HUES48 (cell line): ENCODE measurements at regions not wholly inside any gene's neighbourhood (a gene's known extent, or its start where the extent isn't known, plus 50 kb on each side); places are given as distances from the start of the nearest gene placed in this dataset.

Experiments used
- H3K27ac ChIP-seq: one replicate; pipeline ENCODE4 v1.7.0; 2013; ENCODE audit warnings: low read depth, low read length, inconsistent platforms
- H3K27me3 ChIP-seq: 2 replicates; pipeline ENCODE4 v1.6.1; 2013; ENCODE audit warnings: mild to moderate bottlenecking, low read length; ENCODE audit not compliant: control insufficient read depth, insufficient read depth
- H3K36me3 ChIP-seq: 2 replicates; pipeline ENCODE4 v1.6.1; 2013; ENCODE audit warnings: low read length; ENCODE audit not compliant: control insufficient read depth, insufficient read depth
- H3K4me1 ChIP-seq: 2 replicates; pipeline ENCODE4 v1.6.1; 2013; ENCODE audit warnings: mild to moderate bottlenecking, low read length; ENCODE audit not compliant: control insufficient read depth, insufficient read depth
- H3K4me3 ChIP-seq: 2 replicates; pipeline ENCODE4 v1.5.1; 2013; ENCODE audit warnings: mild to moderate bottlenecking, low read depth, low read length
- H3K9ac ChIP-seq: 2 replicates; pipeline ENCODE4 v1.6.1; 2013; ENCODE audit warnings: mild to moderate bottlenecking, low read depth, low read length, moderate library complexity
- H3K9me3 ChIP-seq: 2 replicates; pipeline ENCODE4 v1.6.1; 2013; ENCODE audit warnings: low read length; ENCODE audit not compliant: control insufficient read depth, insufficient read depth

- Histone ChIP-seq H3K36me3 (no peaks in the 10 kb centered on the region), H3K27ac (no peak overlapping the region), H3K9ac (no peak overlapping the region), H3K4me1 (no peaks in the 10 kb centered on the region), H3K9me3 (no peaks in the 10 kb centered on the region), H3K27me3 (no peaks in the 10 kb centered on the region), H3K4me3 (no peak overlapping the region)
These were observed 184.5 kb downstream of the CCT6B start for GRCh38 chr17:34776456-34777443.

GRCh38 chr17:34773036-34773435, 188.2 kb downstream of the CCT6B start:
- Histone ChIP-seq H3K27ac (no peak overlapping the region), H3K4me3 (no peak overlapping the region), H3K9ac (no peak overlapping the region), H3K4me1 (no peaks in the 10 kb centered on the region), H3K36me3 (no peaks in the 10 kb centered on the region), H3K27me3 (no peaks in the 10 kb centered on the region), H3K9me3 (no peaks in the 10 kb centered on the region)

- Histone ChIP-seq H3K27me3 (no peaks in the 10 kb centered on the region), H3K36me3 (no peaks in the 10 kb centered on the region), H3K4me1 (no peaks in the 10 kb centered on the region), H3K9me3 (no peaks in the 10 kb centered on the region), H3K27ac (no peak overlapping the region), H3K9ac (no peak overlapping the region), H3K4me3 (no peak overlapping the region)
These were observed 189.4 kb downstream of the CCT6B start for GRCh38 chr17:34771891-34772290.

GRCh38 chr17:34770586-34770985, 190.7 kb downstream of the CCT6B start:
- no peaks in the 10 kb centered on the region for H3K4me1 ChIP-seq
- H3K4me3 ChIP-seq, result no peak overlapping the region
- no peaks in the 10 kb centered on the region for H3K27me3 ChIP-seq
- H3K27ac ChIP-seq, result no peak overlapping the region
- no peak overlapping the region for H3K9ac ChIP-seq
- no peaks in the 10 kb centered on the region for H3K36me3 ChIP-seq
- no peaks in the 10 kb centered on the region for H3K9me3 ChIP-seq

GRCh38 chr17:34769899-34770298, 190.5 kb downstream of the TMEM132E start:
- Histone ChIP-seq H3K36me3 (no peaks in the 10 kb centered on the region), H3K27ac (no peak overlapping the region), H3K4me3 (no peak overlapping the region), H3K9ac (no peak overlapping the region), H3K27me3 (no peaks in the 10 kb centered on the region), H3K4me1 (peaks cover 3% of the 10 kb centered on the region; the same call in 1 of the 2 replicates), H3K9me3 (no peaks in the 10 kb centered on the region)

- Histone ChIP-seq H3K27ac (no peak overlapping the region), H3K9ac (no peak overlapping the region), H3K4me1 (peaks cover 8% of the 10 kb centered on the region; the same call in 1 of the 2 replicates), H3K27me3 (no peaks in the 10 kb centered on the region), H3K9me3 (no peaks in the 10 kb centered on the region), H3K36me3 (no peaks in the 10 kb centered on the region), H3K4me3 (no peak overlapping the region)
These were observed 189.7 kb downstream of the TMEM132E start for GRCh38 chr17:34769049-34769448.

GRCh38 chr17:34765291-34765690, 185.9 kb downstream of the TMEM132E start:
- H3K36me3 ChIP-seq, result no peaks in the 10 kb centered on the region

GRCh38 chr17:34764716-34765115, 185.3 kb downstream of the TMEM132E start:
- H3K36me3 ChIP-seq, result no peaks in the 10 kb centered on the region
- H3K27ac ChIP-seq, result no peak overlapping the region
- no peaks in the 10 kb centered on the region for H3K9me3 ChIP-seq
- no peaks in the 10 kb centered on the region for H3K27me3 ChIP-seq
- H3K9ac ChIP-seq, result no peak overlapping the region
- no peak overlapping the region for H3K4me3 ChIP-seq
- peaks cover 8% of the 10 kb centered on the region for H3K4me1 ChIP-seq

More at GRCh38 chr17:34765291-34765690, 185.9 kb downstream of the TMEM132E start:
- H3K9me3 ChIP-seq, result no peaks in the 10 kb centered on the region
- no peak overlapping the region for H3K27ac ChIP-seq
- H3K27me3 ChIP-seq, result no peaks in the 10 kb centered on the region
- no peak overlapping the region for H3K4me3 ChIP-seq
- H3K4me1 ChIP-seq, result peaks cover 8% of the 10 kb centered on the region
- H3K9ac ChIP-seq, result no peak overlapping the region

GRCh38 chr17:34763728-34764665, 184.6 kb downstream of the TMEM132E start:
- Histone ChIP-seq H3K9me3 (no peaks in the 10 kb centered on the region), H3K27me3 (no peaks in the 10 kb centered on the region), H3K9ac (no peak overlapping the region), H3K36me3 (no peaks in the 10 kb centered on the region), H3K4me3 (no peak overlapping the region), H3K27ac (no peak overlapping the region), H3K4me1 (peaks cover 8% of the 10 kb centered on the region)

- Histone ChIP-seq H3K36me3 (no peaks in the 10 kb centered on the region), H3K9ac (no peak overlapping the region), H3K4me3 (no peak overlapping the region), H3K27me3 (no peaks in the 10 kb centered on the region), H3K27ac (no peak overlapping the region), H3K9me3 (no peaks in the 10 kb centered on the region), H3K4me1 (peaks cover 8% of the 10 kb centered on the region)
These were observed 182.7 kb downstream of the TMEM132E start for GRCh38 chr17:34762078-34762477.
